Common myeloid progenitor, CD34-positive (primary cell): ENCODE measurements at regions not wholly inside any gene's neighbourhood (a gene's known extent, or its start where the extent isn't known, plus 50 kb on each side); places are given as distances from the start of the nearest gene placed in this dataset.

ENCODE experiments used
- CTCF ChIA-PET: fragments of 350-600 bp; sonication (Branson Sonifier 250); formaldehyde crosslinking; loops from one replicate; lab custom pipeline; 2021; ENCODE audit warnings: antibody characterized with exemption; lab: Charles Lee
- POLR2A ChIA-PET: fragments of 350-600 bp; sonication (Branson Sonifier 250); formaldehyde crosslinking; loops from one replicate; lab custom pipeline; 2021; ENCODE audit warnings: antibody characterized with exemption; lab: Charles Lee
- DNase-seq, 3 donors: peaks; one replicate each; pipeline versions ENCODE4 v3.0.0 to v3.0.0-alpha.2; 2013
- H3K27ac ChIP-seq, 2 experiments: 1 replicate in 1 of 2; 2 replicates in 1 of 2; pipeline ENCODE4 v1.7.0; 2013; ENCODE audit warnings: inconsistent platforms in 2 of 2, low read length in 2 of 2, mild to moderate bottlenecking in 2 of 2, low read depth in 1 of 2, moderate library complexity in 1 of 2; ENCODE audit not compliant: severe bottlenecking in 2 of 2, insufficient read depth in 1 of 2, poor library complexity in 1 of 2
- H3K27me3 ChIP-seq, 5 experiments: replicated peaks in 2 of 5; 1 replicate in 3 of 5; 2 replicates in 2 of 5; pipeline versions ENCODE4 v1.6.1 to v1.7.0; 2013; ENCODE audit warnings: low read length in 4 of 5, mild to moderate bottlenecking in 2 of 5, moderate library complexity in 2 of 5, inconsistent platforms in 1 of 5; ENCODE audit not compliant: insufficient read depth in 5 of 5, control insufficient read depth in 4 of 5
- H3K36me3 ChIP-seq, 4 experiments: 1 replicate in 2 of 4; 2 replicates in 2 of 4; pipeline versions ENCODE4 v1.6.1 to v1.7.0; 2013; ENCODE audit warnings: low read length in 3 of 4, control low read depth in 1 of 4, mild to moderate bottlenecking in 1 of 4; ENCODE audit not compliant: control insufficient read depth in 4 of 4, insufficient read depth in 4 of 4
- H3K4me1 ChIP-seq, 4 experiments: 1 replicate in 3 of 4; 2 replicates in 1 of 4; pipeline versions ENCODE4 v1.6.1 to v1.7.1; 2013; ENCODE audit warnings: low read length in 3 of 4, mild to moderate bottlenecking in 3 of 4, control low read depth in 1 of 4, inconsistent platforms in 1 of 4, moderate library complexity in 1 of 4; ENCODE audit not compliant: control insufficient read depth in 4 of 4, insufficient read depth in 4 of 4; ENCODE audit errors: control extremely low read depth in 1 of 4
- H3K4me3 ChIP-seq, 7 experiments: 1 replicate in 4 of 7; 2 replicates in 3 of 7; pipeline versions ENCODE4 v1.5.1 to v1.7.0; 2013; ENCODE audit warnings: mild to moderate bottlenecking in 7 of 7, low read length in 6 of 7, moderate library complexity in 6 of 7, inconsistent platforms in 2 of 7, low read depth in 2 of 7, control low read depth in 1 of 7; ENCODE audit not compliant: insufficient read depth in 4 of 7, control insufficient read depth in 1 of 7; ENCODE audit errors: extremely low read depth in 1 of 7
- H3K9me3 ChIP-seq, 5 experiments: 1 replicate in 4 of 5; 2 replicates in 1 of 5; pipeline versions ENCODE4 v1.6.1 to v1.7.1; 2013; ENCODE audit warnings: low read length in 4 of 5, mild to moderate bottlenecking in 2 of 5, inconsistent platforms in 1 of 5, low read depth in 1 of 5, moderate library complexity in 1 of 5; ENCODE audit not compliant: control insufficient read depth in 4 of 5, insufficient read depth in 2 of 5; ENCODE audit errors: control extremely low read depth in 1 of 5
- WGBS: methylation state at CpG from one replicate; pipeline ENCODE4 v1.1.5; 2013; ENCODE audit not compliant: insufficient coverage; 5-methylcytosine and 5-hydroxymethylcytosine counted together

DNA sequence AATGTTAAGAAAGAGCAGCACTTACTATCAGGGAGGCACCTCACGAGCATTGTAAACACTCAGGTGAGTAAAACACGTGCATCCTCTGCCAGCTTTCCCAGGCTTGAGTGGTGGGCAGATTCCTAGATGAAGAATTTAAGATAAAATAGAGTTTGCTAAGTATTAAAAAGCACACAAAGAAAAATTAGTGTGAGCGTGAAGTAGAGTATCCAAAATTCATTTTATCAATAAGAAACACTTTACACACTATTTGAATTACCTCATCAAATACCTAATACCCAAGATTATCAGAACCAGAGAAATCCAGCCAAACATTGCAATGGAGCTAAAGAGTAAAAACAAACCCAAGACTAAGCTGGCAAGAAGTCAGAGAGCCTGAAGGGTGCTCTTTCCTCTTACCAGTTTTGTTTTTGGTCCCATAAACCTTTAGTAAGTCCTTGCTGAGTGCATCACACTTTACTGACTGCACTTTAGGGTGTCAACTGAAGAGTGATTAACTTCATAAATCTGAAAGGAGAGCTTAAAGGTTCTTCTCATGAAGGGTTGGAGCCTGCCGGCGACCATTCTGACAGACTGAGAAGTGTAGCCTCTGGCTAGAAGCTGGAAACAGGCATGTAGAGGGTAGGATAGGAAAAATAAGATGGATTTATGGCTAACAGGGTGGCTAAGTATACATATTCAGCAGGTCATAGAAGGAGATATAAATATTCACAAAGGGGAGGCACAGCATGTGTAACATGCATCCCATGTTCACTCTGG is 151.1 kb downstream of the SLC7A11 start:
- Histone ChIP-seq H3K36me3 (no peaks in the 10 kb centered on the region), H3K9me3 (no peaks in the 10 kb centered on the region), H3K27ac (no peak overlapping the region), H3K27me3 (peaks cover 0 to 14% (median 4%) of the 10 kb centered on the region in 5 experiments), H3K4me1 (no peaks in the 10 kb centered on the region), H3K4me3 (no peak overlapping the region)
- DNase-seq, result no peak
- 39% methylated on average over 3 of the region's 5 CpGs for WGBS
- ChIA-PET CTCF (interaction anchor here (0.8 to 2.2 kb wide), 11 partner anchors 14 to 756 kb away, joined by 3 to 14 read pairs (median 3); no protein-coding TSS in a partner anchor), POLR2A (no interaction called here)

DNA sequence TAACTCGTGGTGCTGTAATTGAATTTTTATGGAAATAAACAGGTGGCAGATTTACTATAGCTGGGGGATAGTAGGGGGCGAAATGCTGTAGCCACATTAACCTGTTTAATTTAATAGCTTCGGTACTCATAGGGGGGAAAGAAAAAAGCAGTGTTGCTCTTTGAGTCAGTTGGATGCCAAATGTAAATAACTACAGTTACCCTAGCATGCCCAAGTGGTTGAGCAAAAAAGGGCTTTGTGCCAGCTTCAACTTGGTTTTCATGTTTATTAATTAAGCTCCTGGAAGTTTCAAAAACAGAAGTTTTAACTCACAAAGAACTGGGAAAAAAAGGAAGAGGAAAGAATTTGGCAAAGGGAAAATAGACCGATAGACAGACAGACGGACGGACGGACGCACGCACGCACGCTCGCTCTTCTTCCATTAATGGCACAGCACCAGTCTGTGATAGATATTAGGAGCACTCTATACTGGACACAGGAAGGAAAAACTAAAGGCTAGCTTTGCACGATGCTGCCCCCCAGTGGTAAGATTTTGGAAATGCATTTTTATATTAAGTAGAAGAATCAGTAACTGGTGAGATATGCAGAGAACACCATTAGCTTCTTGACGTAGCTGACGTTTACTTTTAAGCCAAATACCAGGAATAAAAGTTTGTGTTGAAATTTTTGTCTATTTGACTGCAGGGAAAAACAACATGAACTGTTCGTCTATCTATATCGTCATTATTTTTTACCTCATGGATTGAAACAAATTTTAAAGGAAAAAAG is 151.8 kb downstream of the SLC7A11 start:
- Histone ChIP-seq H3K27ac (no peak overlapping the region), H3K9me3 (no peaks in the 10 kb centered on the region), H3K27me3 (peaks cover 0 to 10% (median 4%) of the 10 kb centered on the region in 5 experiments), H3K36me3 (no peaks in the 10 kb centered on the region), H3K4me3 (no peak overlapping the region), H3K4me1 (no peaks in the 10 kb centered on the region)
- 57% methylated on average over 14 of the region's 17 CpGs for WGBS
- CTCF ChIA-PET, result interaction anchor here (0.8 to 2.2 kb wide), 13 partner anchors 12 to 432 kb away, joined by 3 to 14 read pairs (median 3); no protein-coding TSS in a partner anchor
- peak; percentile 29 to 56 (median 44) for DNase-seq
- POLR2A ChIA-PET, result no interaction called here

DNA sequence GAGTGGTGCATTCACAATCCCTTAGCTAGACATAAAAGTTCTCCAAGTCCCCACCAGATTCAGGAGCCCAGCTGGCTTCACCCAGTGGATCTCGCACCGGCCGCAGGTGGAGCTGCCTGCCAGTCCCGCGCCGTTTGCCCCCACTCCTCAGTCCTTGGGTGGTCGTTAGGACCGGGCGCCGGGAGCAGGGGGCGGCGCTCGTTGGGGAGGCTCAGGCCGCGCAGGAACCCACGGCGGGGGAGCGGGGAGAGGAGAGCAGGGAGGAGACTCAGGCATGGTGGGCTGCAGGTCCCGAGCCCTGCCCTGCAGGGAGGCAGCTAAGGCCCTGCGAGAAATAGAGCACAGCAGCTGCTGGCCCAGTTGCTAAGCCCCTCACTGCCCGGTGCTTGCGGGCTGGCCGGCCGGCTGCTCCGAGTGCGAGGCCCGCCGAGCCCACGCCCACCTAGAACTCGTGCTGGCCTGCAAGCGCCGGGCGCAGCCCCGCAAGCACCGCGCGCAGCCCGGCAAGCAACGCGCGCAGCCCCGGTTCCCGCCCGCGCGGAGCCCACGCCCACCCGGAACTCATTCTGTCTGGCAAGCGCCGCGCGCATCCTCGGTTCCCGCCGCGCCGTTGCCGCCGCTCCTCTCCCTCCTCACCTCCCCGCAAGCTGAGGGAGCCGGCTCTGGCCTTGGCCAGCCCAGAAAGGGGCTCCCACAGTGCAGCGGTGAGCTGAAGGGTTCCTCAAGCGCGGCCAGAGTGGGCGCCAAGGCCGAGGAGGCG is 153.5 kb downstream of the SLC7A11 start:
- no peak for DNase-seq
- WGBS, result over 99% methylated on average over 49 of the region's 67 CpGs
- Histone ChIP-seq H3K4me1 (no peaks in the 10 kb centered on the region), H3K27ac (no peak overlapping the region), H3K27me3 (peaks cover 0 to 8% (median 4%) of the 10 kb centered on the region in 5 experiments), H3K4me3 (no peak overlapping the region), H3K36me3 (no peaks in the 10 kb centered on the region), H3K9me3 (no peaks in the 10 kb centered on the region)
- ChIA-PET POLR2A (no interaction called here), CTCF (no interaction called here)

DNA sequence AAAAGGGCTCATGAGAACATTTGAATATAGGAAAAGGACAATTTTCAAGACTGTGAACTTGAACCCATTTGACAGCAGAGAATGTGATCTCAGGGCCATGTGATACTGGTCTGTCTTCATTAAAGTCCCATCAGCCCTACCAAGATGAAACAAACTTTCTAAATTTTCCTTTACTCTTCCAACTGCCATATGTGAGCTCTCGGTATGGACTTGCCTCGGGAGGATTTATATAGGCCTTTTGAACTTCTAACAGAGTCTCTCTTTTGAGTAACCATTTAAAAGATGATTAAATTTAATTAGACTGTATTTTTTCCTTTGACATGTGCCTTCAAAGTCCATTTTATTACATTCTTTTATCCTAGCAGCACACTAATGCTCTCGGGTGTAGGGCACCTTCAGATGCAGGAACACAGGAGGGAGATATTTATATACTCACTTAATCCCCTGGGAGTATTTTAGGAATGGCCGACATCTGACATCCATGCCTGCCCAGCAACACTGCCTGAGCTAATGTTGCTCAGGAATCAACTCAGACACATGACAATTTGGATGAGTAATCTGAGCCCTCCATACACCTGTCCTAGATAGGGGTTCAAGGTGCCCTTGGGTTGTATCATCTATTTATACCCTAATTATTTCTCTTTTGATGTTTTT is 155.0 kb downstream of the SLC7A11 start:
- no peak for DNase-seq
- Histone ChIP-seq H3K27ac (no peak overlapping the region), H3K9me3 (no peaks in the 10 kb centered on the region), H3K36me3 (no peaks in the 10 kb centered on the region), H3K4me3 (no peak overlapping the region), H3K27me3 (peaks cover 0 to 5% (median 3%) of the 10 kb centered on the region in 5 experiments), H3K4me1 (no peaks in the 10 kb centered on the region)
- CTCF ChIA-PET, result no interaction called here
- POLR2A ChIA-PET, result interaction anchor here (0.6 kb wide), 1 partner anchor 29 kb away, joined by 3 read pairs; no protein-coding TSS in a partner anchor
- WGBS, result 100% methylated on average over 1 of the region's 4 CpGs

DNA sequence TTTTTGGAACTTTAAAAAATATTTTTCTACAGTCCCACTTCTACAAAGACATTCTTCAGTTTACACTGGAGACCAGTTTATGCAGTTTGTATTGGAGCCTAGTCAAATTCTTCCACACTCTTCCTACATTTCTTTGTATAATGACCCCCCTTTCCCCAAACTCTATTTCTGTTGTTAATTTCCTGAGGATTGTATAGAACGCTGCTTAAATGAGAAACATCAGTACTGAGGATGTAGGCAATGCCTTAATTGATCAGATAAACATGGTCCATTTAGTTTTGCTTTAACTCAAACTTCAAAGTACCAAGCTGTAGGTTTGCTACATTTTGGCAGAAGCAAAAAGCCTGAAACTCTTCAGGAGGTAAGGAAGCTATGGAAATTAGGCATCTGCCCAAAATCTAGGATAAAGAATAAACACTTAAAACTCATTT is 155.5 kb downstream of the SLC7A11 start:
- DNase-seq, result no peak
- WGBS, result no CpG with 5 or more reads among the region's 1 CpG
- H3K36me3 ChIP-seq, result no peaks in the 10 kb centered on the region
- no peaks in the 10 kb centered on the region for H3K9me3 ChIP-seq
- POLR2A ChIA-PET, result no interaction called here
- no peaks in the 10 kb centered on the region for H3K4me1 ChIP-seq
- CTCF ChIA-PET, result no interaction called here
- H3K27me3 ChIP-seq, result peaks cover 0 to 5% (median 0%) of the 10 kb centered on the region in 5 experiments
- no peak overlapping the region for H3K4me3 ChIP-seq
- no peak overlapping the region for H3K27ac ChIP-seq

DNA sequence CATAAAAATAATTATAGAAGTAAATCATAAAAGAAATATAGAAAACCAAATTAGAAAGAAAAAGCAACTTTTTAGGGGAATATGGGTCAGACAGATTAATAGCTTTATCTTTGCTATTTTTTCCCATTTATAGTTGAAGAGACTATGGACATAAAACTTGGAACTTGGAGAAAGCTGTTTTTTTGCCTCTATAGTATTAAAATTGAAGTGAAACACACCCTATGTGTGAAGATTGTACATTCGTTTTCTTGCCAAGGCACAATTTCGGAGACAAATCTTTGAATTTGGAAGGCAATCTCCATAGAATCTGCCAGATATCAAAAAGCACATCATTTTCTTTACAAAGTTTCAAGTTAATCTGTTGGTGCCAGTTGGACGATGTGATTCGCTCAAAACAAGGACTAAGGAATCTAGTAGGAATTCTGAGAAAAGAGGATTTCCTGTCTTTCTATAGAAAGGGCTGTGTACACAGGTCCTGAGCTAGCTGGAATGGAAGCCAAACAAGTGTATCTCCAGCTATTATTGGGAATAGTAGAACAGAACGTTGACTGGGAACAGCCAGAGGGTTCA is 156.3 kb downstream of the SLC7A11 start:
- no peak overlapping the region for H3K4me3 ChIP-seq
- POLR2A ChIA-PET, result no interaction called here
- WGBS, result 94% methylated on average over 2 of the region's 5 CpGs
- no peaks in the 10 kb centered on the region for H3K4me1 ChIP-seq
- H3K36me3 ChIP-seq, result no peaks in the 10 kb centered on the region
- CTCF ChIA-PET, result no interaction called here
- no peak overlapping the region for H3K27ac ChIP-seq
- H3K27me3 ChIP-seq, result peaks cover 0 to 3% (median 0%) of the 10 kb centered on the region in 5 experiments
- no peaks in the 10 kb centered on the region for H3K9me3 ChIP-seq
- no peak for DNase-seq
